Hepatocyte (in vitro differentiated cells): ENCODE measurements at regions not wholly inside any gene's neighbourhood (a gene's known extent, or its start where the extent isn't known, plus 50 kb on each side); places are given as distances from the start of the nearest gene placed in this dataset.
A peak's percentile ranks its signal among the peaks of the same experiment; 100 is the strongest.
"Not testable (repeated sequence)": the region's sequence is repeated elsewhere in the genome, so short reads cannot be mapped to it uniquely, and the experiment has no call there.

ENCODE experiments used
- DNase-seq: peaks from one replicate; pipeline ENCODE4 v3.0.0-alpha.2; 2016; ENCODE audit warnings: low spot score
- H2AFZ ChIP-seq: fragments of 200-600 bp; sonication (generic); 2 replicates; pipeline ENCODE4 v1.6.0; 2016; ENCODE audit warnings: antibody characterized with exemption, mild to moderate bottlenecking
- H3K27ac ChIP-seq: fragments of 200-600 bp; sonication (generic); 2 replicates; pipeline ENCODE4 v1.5.1; 2016; ENCODE audit warnings: mild to moderate bottlenecking
- H3K27me3 ChIP-seq: fragments of 200-600 bp; sonication (generic); 2 replicates; pipeline ENCODE4 v1.6.1; 2016
- H3K36me3 ChIP-seq: fragments of 200-600 bp; sonication (generic); replicated peaks from 2 replicates; pipeline ENCODE4 v1.5.1; 2016; ENCODE audit warnings: low read depth; ENCODE audit not compliant: insufficient read depth
- H3K4me1 ChIP-seq: fragments of 200-600 bp; sonication (generic); 2 replicates; pipeline ENCODE4 v1.5.1; 2016; ENCODE audit warnings: mild to moderate bottlenecking, moderate library complexity; ENCODE audit not compliant: insufficient read depth
- H3K4me2 ChIP-seq: fragments of 200-600 bp; sonication (generic); 2 replicates; pipeline ENCODE4 v1.6.0; 2016
- H3K4me3 ChIP-seq: fragments of 200-600 bp; sonication (generic); 2 replicates; pipeline ENCODE4 v1.5.1; 2016; ENCODE audit warnings: mild to moderate bottlenecking
- H3K79me2 ChIP-seq: fragments of 200-600 bp; sonication (generic); 2 replicates; pipeline ENCODE4 v1.6.0; 2017; ENCODE audit warnings: mild to moderate bottlenecking
- H3K9me2 ChIP-seq: fragments of 200-600 bp; sonication (generic); replicated peaks from 2 replicates; pipeline ENCODE4 v1.6.0; 2017; ENCODE audit warnings: mild to moderate bottlenecking; ENCODE audit not compliant: insufficient read depth
- H3K9me3 ChIP-seq: fragments of 200-600 bp; sonication (generic); 2 replicates; pipeline ENCODE4 v1.5.1; 2016; ENCODE audit warnings: low read depth, mild to moderate bottlenecking
- H4K20me1 ChIP-seq: fragments of 200-600 bp; sonication (generic); 2 replicates; pipeline ENCODE4 v1.6.0; 2016; ENCODE audit warnings: mild to moderate bottlenecking; ENCODE audit not compliant: insufficient read depth, poor library complexity, severe bottlenecking
- EZH2 ChIP-seq: fragments of 200-600 bp; sonication (generic); IDR thresholded peaks from 2 replicates; pipeline ENCODE4 v1.6.1; 2016; ENCODE audit warnings: antibody characterized with exemption, mild to moderate bottlenecking, borderline replicate concordance
- EZH2phosphoT487 ChIP-seq: fragments of 200-600 bp; sonication (generic); IDR thresholded peaks from one replicate; pipeline ENCODE4 v1.6.1; 2018; ENCODE audit warnings: antibody characterized with exemption, mild to moderate bottlenecking, low read depth, moderate library complexity; ENCODE audit not compliant: unreplicated experiment, severe bottlenecking
- WGBS: methylation state at CpG from one replicate; pipeline ENCODE4 v1.1.6; 2016; ENCODE audit warnings: low lambda C conversion rate; ENCODE audit errors: missing lambda C conversion rate; 5-methylcytosine and 5-hydroxymethylcytosine counted together
- TF ChIP-seq, protein P1 (sequence below): fragments of 200-600 bp; sonication (generic); IDR thresholded peaks from 2 replicates; pipeline ENCODE4 v1.5.1; 2016; ENCODE audit warnings: antibody characterized with exemption, mild to moderate bottlenecking; ENCODE audit not compliant: poor library complexity

DNA sequence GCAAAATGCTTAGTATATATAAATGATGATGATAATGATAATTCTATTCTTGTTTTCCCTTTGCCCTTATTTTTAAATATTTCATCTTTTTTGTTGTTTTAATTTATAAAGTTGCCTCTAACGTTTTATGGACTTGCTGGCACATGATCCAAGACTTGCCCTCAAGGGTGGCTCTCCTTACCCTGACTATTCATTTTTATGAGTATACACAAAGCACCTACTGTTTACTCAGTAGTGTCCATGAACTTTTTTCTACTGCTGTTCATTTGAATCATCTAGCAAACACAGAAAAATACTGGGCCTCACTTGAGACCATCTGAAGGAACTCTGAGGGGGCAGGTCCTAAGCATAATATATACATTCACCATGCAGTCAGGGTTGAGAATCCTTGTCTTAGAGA, 276.2 kb downstream of the AACS start:
- Histone ChIP-seq H3K36me3 (no peaks in the 10 kb centered on the region), H4K20me1 (no peaks in the 10 kb centered on the region), H2AFZ (no peak overlapping the region), H3K27ac (peak overlapping the region; percentile 36), H3K9me2 (no peaks in the 10 kb centered on the region), H3K4me2 (no peak overlapping the region), H3K79me2 (no peaks in the 10 kb centered on the region), H3K27me3 (no peaks in the 10 kb centered on the region), H3K4me1 (no peaks in the 10 kb centered on the region), H3K9me3 (no peaks in the 10 kb centered on the region), H3K4me3 (no peak overlapping the region)
- 58% methylated on average over 1 of the region's 1 CpG for WGBS
- no peak for DNase-seq
- TF ChIP-seq EZH2 = no peak
- no peak for TF ChIP-seq EZH2phosphoT487
- TF ChIP-seq, protein P1, sequence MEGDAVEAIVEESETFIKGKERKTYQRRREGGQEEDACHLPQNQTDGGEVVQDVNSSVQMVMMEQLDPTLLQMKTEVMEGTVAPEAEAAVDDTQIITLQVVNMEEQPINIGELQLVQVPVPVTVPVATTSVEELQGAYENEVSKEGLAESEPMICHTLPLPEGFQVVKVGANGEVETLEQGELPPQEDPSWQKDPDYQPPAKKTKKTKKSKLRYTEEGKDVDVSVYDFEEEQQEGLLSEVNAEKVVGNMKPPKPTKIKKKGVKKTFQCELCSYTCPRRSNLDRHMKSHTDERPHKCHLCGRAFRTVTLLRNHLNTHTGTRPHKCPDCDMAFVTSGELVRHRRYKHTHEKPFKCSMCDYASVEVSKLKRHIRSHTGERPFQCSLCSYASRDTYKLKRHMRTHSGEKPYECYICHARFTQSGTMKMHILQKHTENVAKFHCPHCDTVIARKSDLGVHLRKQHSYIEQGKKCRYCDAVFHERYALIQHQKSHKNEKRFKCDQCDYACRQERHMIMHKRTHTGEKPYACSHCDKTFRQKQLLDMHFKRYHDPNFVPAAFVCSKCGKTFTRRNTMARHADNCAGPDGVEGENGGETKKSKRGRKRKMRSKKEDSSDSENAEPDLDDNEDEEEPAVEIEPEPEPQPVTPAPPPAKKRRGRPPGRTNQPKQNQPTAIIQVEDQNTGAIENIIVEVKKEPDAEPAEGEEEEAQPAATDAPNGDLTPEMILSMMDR = no peak

DNA sequence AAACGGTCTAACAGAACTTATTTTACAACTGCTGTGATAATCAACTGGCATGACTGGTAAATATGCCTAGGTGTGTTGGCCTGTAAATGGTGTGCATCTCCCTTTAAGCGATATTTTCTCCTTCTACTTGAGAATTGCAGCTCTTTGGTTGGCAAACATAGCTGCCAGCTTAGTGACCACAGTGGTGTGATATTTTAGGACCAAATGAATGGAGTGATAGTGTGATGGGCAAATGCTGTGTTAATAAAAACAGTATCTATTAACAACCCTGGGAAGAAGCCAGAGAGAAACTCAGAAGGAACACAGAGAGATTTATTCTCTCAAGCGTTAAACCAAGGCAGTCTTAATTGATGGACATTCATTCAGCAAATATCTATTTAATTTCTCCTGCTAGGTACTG, 278.4 kb downstream of the AACS start:
- H3K36me3 ChIP-seq = no peaks in the 10 kb centered on the region
- DNase-seq = no peak
- no peak overlapping the region for H3K27ac ChIP-seq
- no peak overlapping the region for H3K4me2 ChIP-seq
- H3K9me2 ChIP-seq = no peaks in the 10 kb centered on the region
- TF ChIP-seq, protein P1 = no peak
- no peak for TF ChIP-seq EZH2
- no peak for TF ChIP-seq EZH2phosphoT487
- H3K4me3 ChIP-seq = no peak overlapping the region
- no peaks in the 10 kb centered on the region for H3K9me3 ChIP-seq
- no peaks in the 10 kb centered on the region for H3K27me3 ChIP-seq
- 79% methylated on average over 3 of the region's 3 CpGs for WGBS
- no peaks in the 10 kb centered on the region for H3K79me2 ChIP-seq
- no peaks in the 10 kb centered on the region for H4K20me1 ChIP-seq
- H2AFZ ChIP-seq = no peak overlapping the region
- H3K4me1 ChIP-seq = no peaks in the 10 kb centered on the region

DNA sequence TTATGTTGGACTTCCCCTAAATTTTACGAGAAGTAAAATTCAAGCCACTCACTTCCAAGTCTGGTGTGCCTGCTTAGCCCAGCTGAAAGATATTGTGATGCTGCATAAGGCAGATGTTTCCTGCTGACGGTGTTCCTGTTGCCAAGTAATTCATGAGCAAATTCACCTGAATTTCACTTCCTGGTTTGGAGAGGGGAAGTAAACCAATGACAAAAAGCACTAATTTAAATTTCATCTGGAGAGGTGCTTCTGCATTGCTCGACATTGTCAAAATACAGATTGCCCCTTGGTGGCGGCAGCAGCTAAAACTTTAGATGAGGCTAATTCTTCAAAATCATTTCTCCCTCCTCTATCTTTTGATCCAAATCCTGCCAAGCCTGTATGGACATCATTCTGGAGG, 281.1 kb downstream of the AACS start:
- no peak overlapping the region for H3K27ac ChIP-seq
- H2AFZ ChIP-seq = no peak overlapping the region
- no peaks in the 10 kb centered on the region for H3K4me1 ChIP-seq
- H3K36me3 ChIP-seq = no peaks in the 10 kb centered on the region
- DNase-seq = no peak
- no peak overlapping the region for H3K4me2 ChIP-seq
- no peaks in the 10 kb centered on the region for H3K79me2 ChIP-seq
- H3K9me2 ChIP-seq = no peaks in the 10 kb centered on the region
- no peaks in the 10 kb centered on the region for H3K9me3 ChIP-seq
- no peak overlapping the region for H3K4me3 ChIP-seq
- WGBS = 51% methylated on average over 4 of the region's 4 CpGs
- H3K27me3 ChIP-seq = no peaks in the 10 kb centered on the region
- no peak for TF ChIP-seq EZH2phosphoT487
- TF ChIP-seq, protein P1 = peak; percentile 22
- no peak for TF ChIP-seq EZH2
- H4K20me1 ChIP-seq = no peaks in the 10 kb centered on the region

DNA sequence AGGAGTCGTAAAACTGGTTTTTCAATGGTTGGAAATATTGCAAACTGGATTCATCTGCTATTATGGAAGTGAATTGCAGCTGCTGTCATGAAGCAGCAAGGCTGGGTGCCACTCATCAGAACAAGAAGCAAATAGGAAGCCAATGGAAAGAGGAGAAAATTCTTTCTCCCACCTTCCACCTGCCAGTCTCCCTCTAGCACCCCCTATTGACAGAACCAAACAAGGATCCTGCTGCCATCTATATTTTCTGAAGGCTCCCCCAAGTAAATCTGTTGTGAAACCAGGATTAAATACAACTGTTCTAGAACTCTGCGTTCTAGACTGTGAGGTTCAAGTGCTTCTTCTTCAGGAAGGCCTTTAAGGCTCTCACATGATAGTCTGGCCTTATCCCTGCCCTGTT, 286.6 kb downstream of the AACS start:
- WGBS = 83% methylated on average over 2 of the region's 2 CpGs
- Histone ChIP-seq H3K4me3 (no peak overlapping the region), H3K27ac (no peak overlapping the region), H3K9me2 (no peaks in the 10 kb centered on the region), H3K4me2 (no peak overlapping the region), H4K20me1 (no peaks in the 10 kb centered on the region), H3K27me3 (no peaks in the 10 kb centered on the region), H2AFZ (no peak overlapping the region), H3K79me2 (no peaks in the 10 kb centered on the region), H3K9me3 (no peaks in the 10 kb centered on the region), H3K36me3 (no peaks in the 10 kb centered on the region), H3K4me1 (no peaks in the 10 kb centered on the region)
- no peak for DNase-seq
- TF ChIP-seq EZH2 = no peak
- TF ChIP-seq EZH2phosphoT487 = no peak
- TF ChIP-seq, protein P1 = no peak

DNA sequence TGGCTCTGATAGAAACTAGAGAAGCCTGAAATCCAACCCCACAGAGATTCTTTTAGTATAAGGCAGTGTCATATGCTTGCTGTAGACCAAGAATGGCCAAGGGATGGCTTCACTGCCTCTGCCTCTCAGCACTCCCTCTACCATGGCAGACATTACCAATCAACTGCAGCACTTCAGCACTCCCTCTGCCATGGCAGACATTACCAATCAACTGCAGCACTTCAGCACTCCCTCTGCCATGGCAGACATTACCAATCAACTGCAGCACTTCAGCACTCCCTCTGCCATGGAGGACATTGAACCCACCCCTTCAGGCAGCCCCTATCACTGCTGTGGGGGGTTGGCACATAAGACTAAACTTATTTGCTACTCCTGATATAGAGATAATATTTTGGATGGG, 287.8 kb downstream of the AACS start:
- H4K20me1 ChIP-seq, H3K27ac ChIP-seq, H3K9me2 ChIP-seq, H3K36me3 ChIP-seq, H2AFZ ChIP-seq, H3K27me3 ChIP-seq, H3K4me2 ChIP-seq, H3K9me3 ChIP-seq, H3K4me3 ChIP-seq, DNase-seq, H3K79me2 ChIP-seq, H3K4me1 ChIP-seq: not testable (repeated sequence)
